Mesothelial cell of epicardium (in vitro differentiated cells): ENCODE measurements at regions not wholly inside any gene's neighbourhood (a gene's known extent, or its start where the extent isn't known, plus 50 kb on each side); places are given as distances from the start of the nearest gene placed in this dataset.

Experiments
- DNase-seq, 2 experiments: peaks; one replicate each; pipeline ENCODE4 v3.0.0; 2021; ENCODE audit warnings: low spot score in 2 of 2; ENCODE audit not compliant: unreplicated experiment in 2 of 2
- H3K27ac Mint-ChIP-seq: 2 replicates; pipeline ENCODE4 v1.8.0; 2021; ENCODE audit warnings: mixed read lengths
- H3K27me3 Mint-ChIP-seq: 2 replicates; pipeline ENCODE4 v1.8.0; 2021; ENCODE audit warnings: low read depth, mixed read lengths
- H3K36me3 Mint-ChIP-seq: 2 replicates; pipeline ENCODE4 v1.8.0; 2021; ENCODE audit warnings: mixed read lengths
- H3K4me1 Mint-ChIP-seq: 2 replicates; pipeline ENCODE4 v1.8.0; 2021; ENCODE audit warnings: mixed read lengths
- H3K4me3 Mint-ChIP-seq: 2 replicates; pipeline ENCODE4 v1.8.0; 2021; ENCODE audit warnings: mild to moderate bottlenecking, moderate library complexity, mixed read lengths
- H3K9me3 Mint-ChIP-seq: 2 replicates; pipeline ENCODE4 v1.8.0; 2021; ENCODE audit warnings: mixed read lengths
- CTCF ChIP-seq: fragments of 200-600 bp; sonication (generic); IDR thresholded peaks from one replicate; pipeline ENCODE4 v1.5.0; 2021; ENCODE audit warnings: antibody characterized with exemption; ENCODE audit not compliant: unreplicated experiment

DNA sequence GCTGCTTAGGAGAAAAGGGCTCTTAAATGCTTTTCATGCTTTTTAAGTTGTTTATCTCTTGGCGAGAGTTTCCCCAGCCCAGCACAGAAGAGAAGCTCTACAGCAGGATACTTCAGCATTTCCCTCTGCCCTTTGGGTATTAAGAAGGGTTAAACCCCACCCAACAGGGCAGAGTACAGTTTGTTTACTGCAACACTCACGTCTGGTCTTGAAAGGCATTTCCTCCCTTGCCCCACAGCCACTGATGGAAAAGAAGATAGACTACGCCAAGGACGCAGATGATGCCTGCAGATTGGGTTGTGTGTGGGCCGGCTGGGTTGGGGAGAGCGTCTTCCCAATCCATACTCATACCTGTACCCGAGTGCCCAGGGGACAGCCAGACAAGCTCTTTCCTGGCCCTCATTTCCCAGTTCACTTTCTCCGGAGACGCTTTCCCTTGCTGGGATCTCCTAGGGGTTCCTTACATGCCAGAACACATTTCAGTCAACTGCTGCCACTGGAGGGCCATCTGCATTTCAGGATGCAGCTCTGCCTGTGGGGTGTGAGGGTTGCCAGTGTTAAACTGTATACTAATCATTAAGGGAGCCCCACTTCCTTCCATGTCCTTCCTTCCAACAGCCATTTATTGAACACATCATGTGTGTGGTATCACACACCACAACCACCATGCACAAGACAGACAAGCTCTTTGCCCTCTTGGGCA lies 96.5 kb upstream of the DHX15 start:
- no peak overlapping the region for H3K27ac Mint-ChIP-seq
- no peak for TF ChIP-seq CTCF
- no peak for DNase-seq
- peaks cover 11% of the 10 kb centered on the region for H3K27me3 Mint-ChIP-seq
- H3K4me1 Mint-ChIP-seq, result peaks cover 3% of the 10 kb centered on the region
- H3K36me3 Mint-ChIP-seq, result no peaks in the 10 kb centered on the region
- no peak overlapping the region for H3K4me3 Mint-ChIP-seq
- H3K9me3 Mint-ChIP-seq, result peaks cover 9% of the 10 kb centered on the region

- peaks cover 11% of the 10 kb centered on the region for H3K27me3 Mint-ChIP-seq
- H3K36me3 Mint-ChIP-seq, result no peaks in the 10 kb centered on the region
- H3K27ac Mint-ChIP-seq, result no peak overlapping the region
- H3K9me3 Mint-ChIP-seq, result no peaks in the 10 kb centered on the region
- no peak for TF ChIP-seq CTCF
- H3K4me1 Mint-ChIP-seq, result peaks cover 3% of the 10 kb centered on the region
- no peak for DNase-seq
- H3K4me3 Mint-ChIP-seq, result no peak overlapping the region
Observed at GRCh38 chr4:24683116-24683515, 98.8 kb upstream of the DHX15 start.

- Mint-ChIP-seq H3K27ac (no peak overlapping the region), H3K4me1 (peaks cover 3% of the 10 kb centered on the region), H3K4me3 (no peak overlapping the region), H3K27me3 (no peaks in the 10 kb centered on the region), H3K36me3 (no peaks in the 10 kb centered on the region), H3K9me3 (no peaks in the 10 kb centered on the region)
- TF ChIP-seq CTCF, result peak; percentile 38
- no peak for DNase-seq
Observed at GRCh38 chr4:24686866-24687692, 102.7 kb upstream of the DHX15 start.

GRCh38 chr4:24688453-24688852 lies 104.1 kb upstream of the DHX15 start:
- no peak overlapping the region for H3K4me3 Mint-ChIP-seq
- no peaks in the 10 kb centered on the region for H3K4me1 Mint-ChIP-seq
- no peak for TF ChIP-seq CTCF
- H3K27me3 Mint-ChIP-seq, result no peaks in the 10 kb centered on the region
- H3K9me3 Mint-ChIP-seq, result peaks cover 4% of the 10 kb centered on the region
- H3K36me3 Mint-ChIP-seq, result no peaks in the 10 kb centered on the region
- H3K27ac Mint-ChIP-seq, result no peak overlapping the region
- DNase-seq, result no peak

DNA sequence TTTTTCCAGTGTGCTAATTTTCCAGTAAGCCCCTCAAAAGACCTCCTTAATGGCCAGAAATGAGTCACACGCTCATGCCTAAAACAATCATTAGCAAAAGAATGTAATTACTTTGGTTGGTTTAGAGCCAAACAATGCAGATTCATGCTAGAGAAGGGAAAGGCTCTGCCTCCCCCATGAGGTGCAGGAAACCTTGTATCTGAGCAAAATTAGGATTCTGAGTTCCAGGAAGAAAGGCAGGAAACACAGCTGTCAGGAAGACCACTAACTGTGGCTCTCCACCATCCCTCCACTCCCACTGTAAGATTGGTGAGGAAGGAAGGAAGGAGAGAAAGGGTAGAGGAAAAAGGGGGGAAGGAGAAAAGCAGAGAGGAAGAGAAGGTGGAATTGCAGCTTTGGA lies 104.9 kb upstream of the DHX15 start:
- no peak for TF ChIP-seq CTCF

More for the DNA sequence above, 104.9 kb upstream of the DHX15 start:
- DNase-seq, result no peak
- Mint-ChIP-seq H3K27me3 (no peaks in the 10 kb centered on the region), H3K4me1 (no peaks in the 10 kb centered on the region), H3K36me3 (no peaks in the 10 kb centered on the region), H3K27ac (no peak overlapping the region), H3K9me3 (peaks cover 9% of the 10 kb centered on the region), H3K4me3 (no peak overlapping the region)
